DND-41 (cell line): ENCODE measurements at regions not wholly inside any gene's neighbourhood (a gene's known extent, or its start where the extent isn't known, plus 50 kb on each side); places are given as distances from the start of the nearest gene placed in this dataset.

Source experiments
- ATAC-seq: fragments of 200-7000 bp; cut with Tn5 transposase; 3 replicates; pipeline ENCODE4 v1.9.1; 2021; ENCODE audit warnings: low read depth; ENCODE audit not compliant: insufficient read depth
- DNase-seq: peaks from one replicate; pipeline ENCODE4 v3.0.0-alpha.2; 2020
- H2AFZ ChIP-seq: 2 replicates; pipeline ENCODE4 v1.6.0; 2012; ENCODE audit warnings: low read depth, low read length
- H3K27ac ChIP-seq: 2 replicates; pipeline ENCODE4 v1.5.1; 2012; ENCODE audit warnings: low read length, inconsistent platforms
- H3K27me3 ChIP-seq: fragments of 200-600 bp; sonication (generic); 2 replicates; pipeline ENCODE4 v1.6.0; 2012; ENCODE audit warnings: low read length, mild to moderate bottlenecking, inconsistent platforms; ENCODE audit not compliant: insufficient read depth, poor library complexity
- H3K36me3 ChIP-seq: 2 replicates; pipeline ENCODE4 v1.5.1; 2012; ENCODE audit warnings: low read length, inconsistent platforms; ENCODE audit not compliant: insufficient read depth
- H3K4me1 ChIP-seq: 2 replicates; pipeline ENCODE4 v1.5.1; 2012; ENCODE audit warnings: mild to moderate bottlenecking, low read length; ENCODE audit not compliant: insufficient read depth
- H3K4me2 ChIP-seq: 2 replicates; pipeline ENCODE4 v1.6.0; 2012; ENCODE audit warnings: mild to moderate bottlenecking, moderate library complexity, low read length, inconsistent platforms; ENCODE audit not compliant: insufficient read depth
- H3K4me3 ChIP-seq, 2 experiments: fragments of 200-600 bp in 1 of 2; shearing (Covaris generic) in 1 of 2; 2 replicates each; pipeline ENCODE4 v1.5.1; 2012 to 2016; ENCODE audit warnings: inconsistent platforms in 2 of 2, low read length in 2 of 2, mild to moderate bottlenecking in 2 of 2, low read depth in 1 of 2, moderate library complexity in 1 of 2
- H3K79me2 ChIP-seq: 2 replicates; pipeline ENCODE4 v1.6.0; 2012; ENCODE audit warnings: low read length, inconsistent platforms; ENCODE audit not compliant: insufficient read depth
- H3K9ac ChIP-seq: 2 replicates; pipeline ENCODE4 v1.6.0; 2012; ENCODE audit warnings: low read depth, mild to moderate bottlenecking, inconsistent platforms, low read length, moderate library complexity
- H3K9me3 ChIP-seq: 2 replicates; pipeline ENCODE4 v1.5.1; 2012; ENCODE audit warnings: low read length, moderate library complexity, mild to moderate bottlenecking, inconsistent platforms; ENCODE audit not compliant: insufficient read depth, severe bottlenecking
- H4K20me1 ChIP-seq: 2 replicates; pipeline ENCODE4 v1.6.0; 2012; ENCODE audit warnings: low read length; ENCODE audit not compliant: insufficient read depth
- EZH2 ChIP-seq: IDR thresholded peaks from 3 replicates; pipeline ENCODE4 v1.6.1; 2012; ENCODE audit warnings: borderline replicate concordance, low read depth, mild to moderate bottlenecking, moderate library complexity, low read length, inconsistent platforms; ENCODE audit not compliant: severe bottlenecking
- TF ChIP-seq, protein P1 (sequence below): IDR thresholded peaks from 2 replicates; pipeline ENCODE4 v1.5.1; 2012; ENCODE audit warnings: borderline replicate concordance, low read length, moderate library complexity, mild to moderate bottlenecking; ENCODE audit not compliant: poor library complexity, severe bottlenecking; ENCODE audit errors: extremely low read depth

DNA sequence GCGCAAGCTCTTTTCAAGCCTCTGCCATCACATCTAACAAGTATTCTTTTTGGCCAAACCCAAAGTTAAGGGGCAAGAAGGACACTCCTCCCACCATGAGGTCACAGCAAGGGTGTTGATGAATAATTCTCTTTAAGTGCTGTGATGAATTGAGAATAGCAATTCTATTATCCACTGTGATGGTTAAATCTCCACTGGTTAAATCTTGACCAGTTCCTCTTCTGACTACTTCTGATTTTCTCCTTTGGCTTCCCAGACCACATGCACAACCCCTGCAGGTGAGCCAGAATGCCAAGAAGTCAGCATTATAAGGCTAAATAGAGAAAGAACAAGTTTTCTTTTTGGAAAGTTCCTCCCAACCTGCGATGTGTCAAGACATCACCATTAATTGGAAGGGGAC lies 90.6 kb upstream of the BCL2L14 start:
- no peak overlapping the region for H3K9ac ChIP-seq
- H4K20me1 ChIP-seq: no peaks in the 10 kb centered on the region
- TF ChIP-seq EZH2: no peak
- TF ChIP-seq, protein P1, sequence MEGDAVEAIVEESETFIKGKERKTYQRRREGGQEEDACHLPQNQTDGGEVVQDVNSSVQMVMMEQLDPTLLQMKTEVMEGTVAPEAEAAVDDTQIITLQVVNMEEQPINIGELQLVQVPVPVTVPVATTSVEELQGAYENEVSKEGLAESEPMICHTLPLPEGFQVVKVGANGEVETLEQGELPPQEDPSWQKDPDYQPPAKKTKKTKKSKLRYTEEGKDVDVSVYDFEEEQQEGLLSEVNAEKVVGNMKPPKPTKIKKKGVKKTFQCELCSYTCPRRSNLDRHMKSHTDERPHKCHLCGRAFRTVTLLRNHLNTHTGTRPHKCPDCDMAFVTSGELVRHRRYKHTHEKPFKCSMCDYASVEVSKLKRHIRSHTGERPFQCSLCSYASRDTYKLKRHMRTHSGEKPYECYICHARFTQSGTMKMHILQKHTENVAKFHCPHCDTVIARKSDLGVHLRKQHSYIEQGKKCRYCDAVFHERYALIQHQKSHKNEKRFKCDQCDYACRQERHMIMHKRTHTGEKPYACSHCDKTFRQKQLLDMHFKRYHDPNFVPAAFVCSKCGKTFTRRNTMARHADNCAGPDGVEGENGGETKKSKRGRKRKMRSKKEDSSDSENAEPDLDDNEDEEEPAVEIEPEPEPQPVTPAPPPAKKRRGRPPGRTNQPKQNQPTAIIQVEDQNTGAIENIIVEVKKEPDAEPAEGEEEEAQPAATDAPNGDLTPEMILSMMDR: no peak
- no peak overlapping the region for H3K4me2 ChIP-seq
- no peaks in the 10 kb centered on the region for H3K9me3 ChIP-seq
- no peak for ATAC-seq
- H2AFZ ChIP-seq: no peak overlapping the region
- no peak for DNase-seq
- no peaks in the 10 kb centered on the region for H3K79me2 ChIP-seq
- H3K4me1 ChIP-seq: peaks cover 22% of the 10 kb centered on the region
- H3K4me3 ChIP-seq: no peak overlapping the region
- no peaks in the 10 kb centered on the region for H3K27me3 ChIP-seq
- H3K36me3 ChIP-seq: no peaks in the 10 kb centered on the region
- H3K27ac ChIP-seq: no peak overlapping the region

DNA sequence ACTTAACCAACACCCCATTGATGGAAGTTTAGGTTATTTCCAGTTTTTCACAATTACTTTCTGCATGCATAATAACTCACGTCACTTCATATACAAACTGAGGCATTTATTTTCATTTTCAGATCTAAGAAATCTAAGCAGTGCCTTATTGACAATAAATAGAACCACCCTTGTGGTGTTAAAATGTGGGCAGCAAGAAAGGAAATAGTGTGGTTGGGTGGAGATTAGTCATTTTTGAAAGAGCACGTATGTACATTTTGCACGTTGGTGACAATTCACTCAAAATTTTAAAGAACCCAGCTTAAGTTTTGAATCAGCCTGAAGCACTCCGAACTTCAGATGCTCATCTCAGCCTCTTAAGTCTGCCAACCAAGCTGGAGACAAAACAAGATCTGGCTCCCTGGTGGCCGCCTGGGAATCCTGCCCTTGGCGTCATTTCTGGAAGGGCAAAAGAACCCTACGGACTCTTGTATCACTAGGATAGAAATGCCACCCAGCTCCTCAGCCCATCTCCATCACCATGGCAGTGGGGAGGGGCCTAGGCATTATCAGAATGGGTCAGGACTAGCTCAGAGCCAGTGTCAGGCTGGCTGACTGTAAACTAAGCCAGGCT lies 89.5 kb upstream of the BCL2L14 start:
- H4K20me1 ChIP-seq: no peaks in the 10 kb centered on the region
- DNase-seq (peak; percentile 26), ATAC-seq (peak; percentile 96)
- peak overlapping the region; percentile 44 for H3K4me2 ChIP-seq
- H3K9me3 ChIP-seq: no peaks in the 10 kb centered on the region
- H3K4me3 ChIP-seq: 0 out of 4 replicates have a peak overlapping the region, but pooled peaks of 1 of the 2 experiments have one; percentile 3
- no peaks in the 10 kb centered on the region for H3K36me3 ChIP-seq
- no peaks in the 10 kb centered on the region for H3K27me3 ChIP-seq
- H3K27ac ChIP-seq: no peak overlapping the region
- no peak for TF ChIP-seq EZH2
- TF ChIP-seq, protein P1: peak; percentile 16
- no peak overlapping the region for H3K9ac ChIP-seq
- H3K4me1 ChIP-seq: peaks cover 22% of the 10 kb centered on the region
- H3K79me2 ChIP-seq: no peaks in the 10 kb centered on the region
- H2AFZ ChIP-seq: no peak overlapping the region

DNA sequence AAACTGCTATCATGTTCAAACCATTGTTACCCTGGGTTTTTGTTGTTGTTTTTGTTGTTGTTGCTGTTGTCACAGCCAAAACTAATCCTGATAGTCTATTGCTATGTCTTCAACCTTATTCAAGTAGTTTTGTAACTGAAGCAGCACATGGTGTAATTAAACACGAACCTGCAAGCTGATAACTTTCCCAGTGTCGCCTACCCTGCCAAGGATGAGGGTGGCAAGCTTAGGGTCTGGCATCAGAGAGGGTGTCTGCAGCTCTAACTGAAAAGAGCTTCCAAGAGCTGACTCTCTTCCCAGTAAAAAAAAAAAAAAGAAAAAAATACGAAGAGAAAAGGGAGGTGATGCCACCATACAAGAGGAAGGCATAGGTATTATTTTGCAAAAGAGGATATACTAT lies 86.3 kb upstream of the BCL2L14 start:
- DNase-seq: no peak
- Histone ChIP-seq H3K4me3 (no peak overlapping the region), H3K4me1 (peaks cover 22% of the 10 kb centered on the region), H3K27ac (no peak overlapping the region), H3K9me3 (no peaks in the 10 kb centered on the region), H4K20me1 (no peaks in the 10 kb centered on the region), H2AFZ (no peak overlapping the region), H3K27me3 (no peaks in the 10 kb centered on the region), H3K36me3 (no peaks in the 10 kb centered on the region), H3K9ac (no peak overlapping the region), H3K4me2 (no peak overlapping the region), H3K79me2 (no peaks in the 10 kb centered on the region)
- TF ChIP-seq EZH2: no peak
- TF ChIP-seq, protein P1: no peak
- ATAC-seq: no peak

DNA sequence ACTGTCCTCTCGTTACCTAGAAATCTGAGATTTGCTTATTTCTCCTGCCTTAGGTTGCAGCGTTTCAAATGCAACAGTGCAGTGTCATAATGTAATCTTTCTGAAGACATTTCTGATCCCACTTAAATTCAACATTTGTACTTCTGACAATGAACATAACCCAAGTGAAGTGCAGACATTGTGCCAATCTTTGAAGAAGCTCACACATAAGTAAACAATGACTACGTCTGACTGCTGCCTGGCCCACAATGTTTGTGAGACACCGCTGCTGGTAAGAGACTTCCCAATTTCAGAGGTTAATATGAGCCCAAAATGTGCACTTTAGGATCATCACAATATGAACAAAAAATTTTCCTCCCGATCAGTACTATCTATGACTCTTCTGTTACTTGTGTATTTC lies 84.6 kb upstream of the BCL2L14 start:
- Histone ChIP-seq H3K4me3 (no peak overlapping the region), H3K4me2 (no peak overlapping the region), H3K9ac (no peak overlapping the region), H2AFZ (no peak overlapping the region), H3K27me3 (no peaks in the 10 kb centered on the region), H3K4me1 (peaks cover 11% of the 10 kb centered on the region), H3K27ac (no peak overlapping the region), H3K36me3 (no peaks in the 10 kb centered on the region), H3K79me2 (no peaks in the 10 kb centered on the region), H3K9me3 (no peaks in the 10 kb centered on the region), H4K20me1 (no peaks in the 10 kb centered on the region)
- TF ChIP-seq EZH2: no peak
- TF ChIP-seq, protein P1: no peak
- ATAC-seq (no peak), DNase-seq (no peak)
